Esophagus muscularis mucosa (tissue), 3 donors: ENCODE measurements at regions not wholly inside any gene's neighbourhood (a gene's known extent, or its start where the extent isn't known, plus 50 kb on each side); places are given as distances from the start of the nearest gene placed in this dataset.

Experiments used
- CTCF ChIP-seq, 3 experiments: fragments of 200-600 bp in 2 of 3; fragments of 450-650 bp in 1 of 3; sonication (generic) in 2 of 3; IDR thresholded peaks; one replicate each; pipeline ENCODE4 v1.5.1; 2017 to 2019; ENCODE audit warnings: antibody characterized with exemption in 3 of 3, mild to moderate bottlenecking in 2 of 3, moderate library complexity in 1 of 3
- POLR2A ChIP-seq: fragments of 450-650 bp; IDR thresholded peaks from one replicate; pipeline ENCODE4 v1.6.1; 2017; ENCODE audit warnings: antibody characterized with exemption, moderate library complexity, mild to moderate bottlenecking, low read depth

GRCh38 chr1:219427403-219427802, 185.5 kb downstream of the ZC3H11B start:
- TF ChIP-seq CTCF (IDR thresholded peaks at IDR 0.05) (no peak), POLR2A (no peak)
